PC-9 (cell line): ENCODE measurements at regions not wholly inside any gene's neighbourhood (a gene's known extent, or its start where the extent isn't known, plus 50 kb on each side); places are given as distances from the start of the nearest gene placed in this dataset.

ENCODE experiments used
- EZH2 ChIP-seq: fragments of 200-600 bp; sonication (generic); IDR thresholded peaks from 2 replicates; pipeline ENCODE4 v1.8.0; 2017; ENCODE audit warnings: antibody characterized with exemption, low read depth
- TF ChIP-seq, protein P1 (sequence below): fragments of 200-600 bp; sonication (generic); conservative IDR thresholded peaks from 2 replicates; pipeline ENCODE4 v1.6.1; 2017; ENCODE audit warnings: mixed run types, antibody characterized with exemption, mild to moderate bottlenecking, moderate library complexity

DNA sequence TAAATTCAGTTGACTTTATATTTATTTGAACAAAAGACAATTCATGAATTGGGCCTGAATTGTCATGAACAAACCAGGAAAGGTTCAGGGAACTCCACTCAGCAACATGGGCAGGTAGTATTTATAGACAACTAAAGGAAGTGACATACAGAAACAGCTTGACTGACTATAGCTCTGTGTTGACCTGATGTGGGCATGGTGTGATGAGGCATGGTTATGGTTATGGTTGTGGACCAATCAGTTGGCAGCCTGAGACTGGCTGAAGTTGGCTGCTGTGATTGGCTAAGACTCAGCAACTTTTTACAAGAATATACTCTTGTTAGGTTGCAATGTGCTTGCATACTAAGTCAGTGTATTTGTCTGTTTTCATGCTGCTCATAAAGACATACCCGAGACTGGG lies 108.4 kb downstream of the HS3ST3B1 start:
- TF ChIP-seq, protein P1, sequence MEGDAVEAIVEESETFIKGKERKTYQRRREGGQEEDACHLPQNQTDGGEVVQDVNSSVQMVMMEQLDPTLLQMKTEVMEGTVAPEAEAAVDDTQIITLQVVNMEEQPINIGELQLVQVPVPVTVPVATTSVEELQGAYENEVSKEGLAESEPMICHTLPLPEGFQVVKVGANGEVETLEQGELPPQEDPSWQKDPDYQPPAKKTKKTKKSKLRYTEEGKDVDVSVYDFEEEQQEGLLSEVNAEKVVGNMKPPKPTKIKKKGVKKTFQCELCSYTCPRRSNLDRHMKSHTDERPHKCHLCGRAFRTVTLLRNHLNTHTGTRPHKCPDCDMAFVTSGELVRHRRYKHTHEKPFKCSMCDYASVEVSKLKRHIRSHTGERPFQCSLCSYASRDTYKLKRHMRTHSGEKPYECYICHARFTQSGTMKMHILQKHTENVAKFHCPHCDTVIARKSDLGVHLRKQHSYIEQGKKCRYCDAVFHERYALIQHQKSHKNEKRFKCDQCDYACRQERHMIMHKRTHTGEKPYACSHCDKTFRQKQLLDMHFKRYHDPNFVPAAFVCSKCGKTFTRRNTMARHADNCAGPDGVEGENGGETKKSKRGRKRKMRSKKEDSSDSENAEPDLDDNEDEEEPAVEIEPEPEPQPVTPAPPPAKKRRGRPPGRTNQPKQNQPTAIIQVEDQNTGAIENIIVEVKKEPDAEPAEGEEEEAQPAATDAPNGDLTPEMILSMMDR, result no peak
- no peak for TF ChIP-seq EZH2
